ENCODE measurements at regions not wholly inside any gene's neighbourhood (a gene's known extent, or its start where the extent isn't known, plus 50 kb on each side); places are given as distances from the start of the nearest gene placed in this dataset.
"Not testable (repeated sequence)": the region's sequence is repeated elsewhere in the genome, so short reads cannot be mapped to it uniquely, and the experiment has no call there.

GRCh38 chr5:165375201-165375600 lies 1869.8 kb downstream of the MAT2B start:
- DNase-seq (no peak), ATAC-seq (ENCODE audit: low read depth) (no peak)
- POLR2A ChIA-PET = no interaction called here
- no peaks in the 10 kb centered on the region for H3K36me3 Mint-ChIP-seq
- H3K4me3 Mint-ChIP-seq = no peak overlapping the region
- H3K9me3 Mint-ChIP-seq = no peaks in the 10 kb centered on the region
- H3K27me3 Mint-ChIP-seq = no peaks in the 10 kb centered on the region
- no peaks in the 10 kb centered on the region for H3K4me1 Mint-ChIP-seq
- no peak overlapping the region for H3K27ac Mint-ChIP-seq

GRCh38 chr5:165393839-165394238 lies 1888.4 kb downstream of the MAT2B start:
- H3K27ac Mint-ChIP-seq = no peak overlapping the region
- no peak overlapping the region for H3K4me3 Mint-ChIP-seq
- peaks cover 5% of the 10 kb centered on the region for H3K9me3 Mint-ChIP-seq
- DNase-seq (no peak), ATAC-seq (ENCODE audit: low read depth) (no peak)
- H3K27me3 Mint-ChIP-seq = no peaks in the 10 kb centered on the region
- H3K4me1 Mint-ChIP-seq = no peaks in the 10 kb centered on the region
- POLR2A ChIA-PET = no interaction called here
- no peaks in the 10 kb centered on the region for H3K36me3 Mint-ChIP-seq

GRCh38 chr5:165397516-165397915 lies 1892.1 kb downstream of the MAT2B start:
- Mint-ChIP-seq H3K9me3 (peaks cover 1% of the 10 kb centered on the region), H3K4me3 (no peak overlapping the region), H3K4me1 (no peaks in the 10 kb centered on the region), H3K27me3 (no peaks in the 10 kb centered on the region), H3K36me3 (no peaks in the 10 kb centered on the region), H3K27ac (no peak overlapping the region)
- ATAC-seq (ENCODE audit: low read depth) (no peak), DNase-seq (no peak)
- POLR2A ChIA-PET = no interaction called here

- H3K27ac Mint-ChIP-seq = no peak overlapping the region
- peaks cover 3% of the 10 kb centered on the region for H3K9me3 Mint-ChIP-seq
- no peaks in the 10 kb centered on the region for H3K36me3 Mint-ChIP-seq
- H3K4me1 Mint-ChIP-seq = no peaks in the 10 kb centered on the region
- ATAC-seq (ENCODE audit: low read depth) = no peak
- POLR2A ChIA-PET = no interaction called here
- H3K27me3 Mint-ChIP-seq = no peaks in the 10 kb centered on the region
- H3K4me3 Mint-ChIP-seq = no peak overlapping the region
- no peak for DNase-seq
Measured at GRCh38 chr5:165400086-165400485, 1894.7 kb downstream of the MAT2B start.

GRCh38 chr5:165404917-165405316 lies 1899.5 kb downstream of the MAT2B start:
- POLR2A ChIA-PET = no interaction called here
- Mint-ChIP-seq H3K4me3 (no peak overlapping the region), H3K27me3 (no peaks in the 10 kb centered on the region), H3K4me1 (no peaks in the 10 kb centered on the region), H3K36me3 (no peaks in the 10 kb centered on the region), H3K9me3 (peaks cover 10% of the 10 kb centered on the region), H3K27ac (no peak overlapping the region)
- DNase-seq (no peak), ATAC-seq (ENCODE audit: low read depth) (no peak)

DNA sequence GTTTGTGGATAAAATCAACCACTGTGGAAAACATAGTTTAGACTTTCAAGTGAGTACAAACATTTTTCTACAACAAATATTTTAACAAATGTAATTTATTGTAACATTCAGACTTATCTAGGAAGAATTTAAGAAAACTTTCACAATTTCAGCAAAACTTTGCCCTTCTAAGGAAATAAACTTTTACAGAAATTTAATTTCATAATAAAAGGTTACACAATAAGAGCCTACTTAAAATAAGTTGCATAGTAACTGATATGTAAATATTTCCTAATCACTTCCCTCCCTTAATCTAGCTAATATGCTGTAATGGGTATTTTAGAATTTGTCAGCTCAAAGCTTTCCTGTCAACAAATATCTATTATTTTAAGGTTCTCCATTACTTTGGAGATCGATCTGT lies 1899.9 kb downstream of the MAT2B start:
- no peaks in the 10 kb centered on the region for H3K36me3 Mint-ChIP-seq
- H3K4me3 Mint-ChIP-seq = no peak overlapping the region
- no peak overlapping the region for H3K27ac Mint-ChIP-seq
- peaks cover 10% of the 10 kb centered on the region for H3K9me3 Mint-ChIP-seq
- POLR2A ChIA-PET = no interaction called here
- H3K4me1 Mint-ChIP-seq = no peaks in the 10 kb centered on the region
- DNase-seq = no peak
- H3K27me3 Mint-ChIP-seq = no peaks in the 10 kb centered on the region
- ATAC-seq (ENCODE audit: low read depth) = no peak

DNA sequence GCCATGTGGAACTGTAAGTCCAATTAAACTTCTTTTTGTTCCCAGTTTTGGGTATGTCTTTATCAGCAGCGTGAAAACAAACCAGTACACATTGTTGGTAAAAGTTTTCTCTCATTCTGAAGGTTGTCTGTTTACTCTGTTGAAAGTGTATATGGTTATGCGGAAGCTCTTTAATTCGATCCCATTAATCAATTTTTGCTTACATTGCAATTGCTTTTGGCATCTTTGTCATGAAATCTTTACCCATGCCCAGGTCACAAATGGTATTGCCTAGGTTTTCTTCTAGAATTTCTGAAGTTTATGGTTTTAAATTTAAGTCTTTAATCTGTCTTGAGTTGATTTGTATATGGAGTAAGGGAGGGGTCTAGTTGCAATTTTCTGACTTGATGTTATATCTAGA lies 1901.9 kb downstream of the MAT2B start:
- Mint-ChIP-seq H3K36me3 (no peaks in the 10 kb centered on the region), H3K27ac (no peak overlapping the region), H3K27me3 (no peaks in the 10 kb centered on the region), H3K4me1 (no peaks in the 10 kb centered on the region), H3K4me3 (no peak overlapping the region), H3K9me3 (peaks cover 11% of the 10 kb centered on the region)
- ATAC-seq (ENCODE audit: low read depth) (no peak), DNase-seq (no peak)
- POLR2A ChIA-PET = no interaction called here

- no peak overlapping the region for H3K4me3 Mint-ChIP-seq
- POLR2A ChIA-PET = no interaction called here
- H3K36me3 Mint-ChIP-seq = no peaks in the 10 kb centered on the region
- no peaks in the 10 kb centered on the region for H3K4me1 Mint-ChIP-seq
- H3K27ac Mint-ChIP-seq = no peak overlapping the region
- H3K9me3 Mint-ChIP-seq = peaks cover 10% of the 10 kb centered on the region
- DNase-seq (no peak), ATAC-seq (ENCODE audit: low read depth) (no peak)
- H3K27me3 Mint-ChIP-seq = no peaks in the 10 kb centered on the region
Measured at GRCh38 chr5:165410476-165410875, 1905.1 kb downstream of the MAT2B start.

- H3K36me3 Mint-ChIP-seq; H3K27ac Mint-ChIP-seq; DNase-seq; H3K4me3 Mint-ChIP-seq; H3K4me1 Mint-ChIP-seq; POLR2A ChIA-PET; ATAC-seq (ENCODE audit: low read depth); H3K27me3 Mint-ChIP-seq; H3K9me3 Mint-ChIP-seq: not testable (repeated sequence)
Measured at GRCh38 chr5:165411532-165411931, 1906.1 kb downstream of the MAT2B start.

- ATAC-seq (ENCODE audit: low read depth) (no peak), DNase-seq (no peak)
- no peaks in the 10 kb centered on the region for H3K4me1 Mint-ChIP-seq
- H3K36me3 Mint-ChIP-seq = no peaks in the 10 kb centered on the region
- no peaks in the 10 kb centered on the region for H3K27me3 Mint-ChIP-seq
- H3K27ac Mint-ChIP-seq = no peak overlapping the region
- no peak overlapping the region for H3K4me3 Mint-ChIP-seq
- H3K9me3 Mint-ChIP-seq = peaks cover 4% of the 10 kb centered on the region
- POLR2A ChIA-PET = no interaction called here
Measured at GRCh38 chr5:165420493-165420892, 1915.1 kb downstream of the MAT2B start.

GRCh38 chr5:165423697-165424299 lies 1918.4 kb downstream of the MAT2B start:
- POLR2A ChIA-PET = no interaction called here
- H3K27me3 Mint-ChIP-seq = no peaks in the 10 kb centered on the region
- H3K36me3 Mint-ChIP-seq = no peaks in the 10 kb centered on the region
- no peak for ATAC-seq (ENCODE audit: low read depth)
- no peak for DNase-seq
- no peaks in the 10 kb centered on the region for H3K4me1 Mint-ChIP-seq
- H3K9me3 Mint-ChIP-seq = peaks cover 4% of the 10 kb centered on the region
- H3K4me3 Mint-ChIP-seq = no peak overlapping the region
- H3K27ac Mint-ChIP-seq = no peak overlapping the region

DNA sequence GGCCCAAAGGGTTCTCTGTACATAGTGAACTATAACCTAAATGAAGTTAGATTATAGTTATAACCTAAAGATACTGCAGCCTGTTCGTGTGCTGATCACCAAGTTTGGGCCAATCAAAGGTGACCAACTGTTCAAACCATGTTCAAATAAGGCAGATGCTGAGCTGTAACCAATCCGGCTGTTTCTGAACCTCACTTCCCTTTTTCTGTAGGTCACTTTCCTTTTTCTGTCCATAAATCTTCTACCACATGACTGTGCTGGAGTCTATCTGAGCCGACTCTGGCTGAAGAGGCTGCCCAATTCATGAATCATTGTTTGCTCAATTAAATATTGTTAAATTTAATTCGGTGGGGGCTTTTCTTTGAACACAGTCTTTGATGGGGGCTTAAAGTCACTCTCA lies 1920.2 kb downstream of the MAT2B start:
- Mint-ChIP-seq H3K4me3 (no peak overlapping the region), H3K36me3 (no peaks in the 10 kb centered on the region), H3K9me3 (peaks cover 7% of the 10 kb centered on the region), H3K4me1 (no peaks in the 10 kb centered on the region), H3K27me3 (no peaks in the 10 kb centered on the region), H3K27ac (no peak overlapping the region)
- ATAC-seq (ENCODE audit: low read depth) (no peak), DNase-seq (no peak)
- POLR2A ChIA-PET = no interaction called here

- Mint-ChIP-seq H3K36me3 (no peaks in the 10 kb centered on the region), H3K27ac (no peak overlapping the region), H3K4me3 (no peak overlapping the region), H3K9me3 (peaks cover 9% of the 10 kb centered on the region), H3K4me1 (no peaks in the 10 kb centered on the region), H3K27me3 (no peaks in the 10 kb centered on the region)
- ATAC-seq (ENCODE audit: low read depth) (no peak), DNase-seq (no peak)
- POLR2A ChIA-PET = no interaction called here
Measured at GRCh38 chr5:165448753-165449152, 1943.3 kb downstream of the MAT2B start.

GRCh38 chr5:165457859-165458481 lies 1952.6 kb downstream of the MAT2B start:
- H3K9me3 Mint-ChIP-seq = no peaks in the 10 kb centered on the region
- H3K36me3 Mint-ChIP-seq = no peaks in the 10 kb centered on the region
- no peak for DNase-seq
- H3K4me1 Mint-ChIP-seq = no peaks in the 10 kb centered on the region
- POLR2A ChIA-PET = no interaction called here
- H3K27me3 Mint-ChIP-seq = no peaks in the 10 kb centered on the region
- H3K4me3 Mint-ChIP-seq = no peak overlapping the region
- H3K27ac Mint-ChIP-seq = no peak overlapping the region
- no peak for ATAC-seq (ENCODE audit: low read depth)

DNA sequence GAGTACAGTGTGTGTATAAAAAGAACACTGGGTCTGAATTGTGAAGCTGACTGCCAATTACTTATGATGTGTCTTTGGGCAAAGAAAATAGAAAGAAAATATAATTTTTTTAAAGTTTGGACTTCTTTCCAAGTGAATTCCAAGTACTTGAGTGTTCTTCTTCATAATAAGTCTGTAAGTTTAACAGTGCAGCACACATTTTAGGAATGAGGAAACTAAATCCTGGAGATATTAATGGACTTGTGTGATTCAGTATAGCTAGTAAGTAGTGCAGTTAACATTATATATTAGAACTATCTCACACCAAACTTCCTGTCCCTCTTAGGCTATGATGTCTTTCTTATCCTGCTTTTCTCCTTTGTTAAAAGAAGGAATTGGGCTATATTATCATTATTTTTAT lies 1953.8 kb downstream of the MAT2B start:
- Mint-ChIP-seq H3K9me3 (no peaks in the 10 kb centered on the region), H3K27ac (no peak overlapping the region), H3K36me3 (no peaks in the 10 kb centered on the region), H3K27me3 (no peaks in the 10 kb centered on the region), H3K4me1 (no peaks in the 10 kb centered on the region), H3K4me3 (no peak overlapping the region)
- ATAC-seq (ENCODE audit: low read depth) (no peak), DNase-seq (no peak)
- POLR2A ChIA-PET = no interaction called here

Measured in activated naive CD8-positive, alpha-beta T cell treated with anti-CD3 and anti-CD28 coated beads, Interleukin-2, amount 10 ng/mL, durations not matched to agents 7 days and 5 days (primary cell).